NCI-H82 treated with DMSO at 0.1 percent for 48 hours (cell line): ENCODE measurements at regions not wholly inside any gene's neighbourhood (a gene's known extent, or its start where the extent isn't known, plus 50 kb on each side); places are given as distances from the start of the nearest gene placed in this dataset.

Experiments used
- DNase-seq: peaks from one replicate; lab custom pipeline; 2025; ENCODE audit not compliant: unreplicated experiment; lab: John Stamatoyannopoulos, UW

GRCh38 chr6:146886587-146887446 is 288.0 kb downstream of the ADGB start:
- no peak for DNase-seq

- DNase-seq, result no peak
Measured at GRCh38 chr6:146887447-146888077, 288.8 kb downstream of the ADGB start.

- DNase-seq, result no peak
Measured at GRCh38 chr6:146889303-146889702, 290.5 kb downstream of the ADGB start.

GRCh38 chr6:146890172-146890571 is 291.4 kb downstream of the ADGB start:
- no peak for DNase-seq

GRCh38 chr6:146890644-146891434 is 292.1 kb downstream of the ADGB start:
- no peak for DNase-seq

- no peak for DNase-seq
Measured at GRCh38 chr6:146891615-146892265, 293.0 kb downstream of the ADGB start.

GRCh38 chr6:146892283-146892612 is 293.5 kb downstream of the ADGB start:
- DNase-seq, result no peak

GRCh38 chr6:146892613-146893401 is 294.0 kb downstream of the ADGB start:
- DNase-seq, result no peak

- no peak for DNase-seq
Measured at GRCh38 chr6:146893690-146894089, 294.9 kb downstream of the ADGB start.

- no peak for DNase-seq
Measured at GRCh38 chr6:146894624-146895023, 295.9 kb downstream of the ADGB start.

GRCh38 chr6:146895101-146895771 is 296.5 kb downstream of the ADGB start:
- no peak for DNase-seq

- DNase-seq, result no peak
Measured at GRCh38 chr6:146895772-146896061, 296.9 kb downstream of the ADGB start.

GRCh38 chr6:146896062-146896813 is 297.5 kb downstream of the ADGB start:
- DNase-seq, result no peak

- no peak for DNase-seq
Measured at GRCh38 chr6:146896960-146897701, 298.4 kb downstream of the ADGB start.

GRCh38 chr6:146898069-146898887 is 299.5 kb downstream of the ADGB start:
- DNase-seq, result no peak

- DNase-seq, result no peak
Measured at GRCh38 chr6:146898888-146899227, 300.1 kb downstream of the ADGB start.

- DNase-seq, result no peak
Measured at GRCh38 chr6:146901940-146902816, 302.0 kb upstream of the STXBP5 start.
